ENCODE measurements at regions not wholly inside any gene's neighbourhood (a gene's known extent, or its start where the extent isn't known, plus 50 kb on each side); places are given as distances from the start of the nearest gene placed in this dataset.

DNA sequence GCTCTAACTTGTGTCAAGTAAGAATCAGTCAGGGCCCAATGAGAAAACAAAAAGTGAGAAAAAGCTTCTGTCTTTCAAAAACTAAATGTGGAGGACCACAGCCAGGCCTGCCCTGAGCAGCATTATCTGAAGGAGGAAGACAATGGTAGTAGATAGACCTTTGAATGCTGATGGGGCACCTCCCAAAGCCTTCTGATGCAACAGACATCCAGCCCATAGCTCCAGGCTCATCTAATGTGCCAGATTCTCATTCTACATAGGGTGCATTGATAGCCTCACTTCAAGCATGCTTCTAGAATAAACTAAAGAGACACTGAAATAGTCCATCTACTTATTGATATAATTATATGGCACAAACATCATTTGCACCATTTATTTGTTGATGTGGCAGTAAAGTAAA is 351.6 kb downstream of the HHIPL2 start:
- TF ChIP-seq CTCF (conservative IDR thresholded peaks at IDR 0.05) = no peak
- no peak for TF ChIP-seq ZFX (IDR thresholded peaks at IDR 0.05)

Measured in C4-2B (cell line).